ENCODE measurements at regions not wholly inside any gene's neighbourhood (a gene's known extent, or its start where the extent isn't known, plus 50 kb on each side); places are given as distances from the start of the nearest gene placed in this dataset.
"Not testable (repeated sequence)": the region's sequence is repeated elsewhere in the genome, so short reads cannot be mapped to it uniquely, and the experiment has no call there.

DNA sequence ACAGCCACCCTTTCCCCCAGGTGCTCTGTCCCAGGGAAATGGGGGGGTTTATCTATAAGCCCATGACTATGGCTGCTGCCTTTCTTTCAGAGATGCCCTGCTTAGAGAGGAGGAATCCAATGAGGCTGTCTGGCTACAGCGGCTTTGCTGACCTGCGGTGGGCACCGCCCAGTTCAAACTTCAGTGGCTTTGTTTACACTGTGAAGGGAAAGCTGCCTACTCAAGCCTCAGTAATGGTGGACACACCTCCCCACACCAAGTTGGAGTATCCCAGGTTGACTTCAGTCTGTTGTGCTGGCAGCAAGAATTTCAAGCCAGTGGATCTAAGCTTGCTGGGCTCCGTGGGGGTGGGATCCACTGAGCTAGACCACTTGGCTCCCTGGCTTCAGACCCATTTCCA is 869.2 kb downstream of the SLC6A15 start:
- DNase-seq (ENCODE audit: low read depth), result no peak

DNA sequence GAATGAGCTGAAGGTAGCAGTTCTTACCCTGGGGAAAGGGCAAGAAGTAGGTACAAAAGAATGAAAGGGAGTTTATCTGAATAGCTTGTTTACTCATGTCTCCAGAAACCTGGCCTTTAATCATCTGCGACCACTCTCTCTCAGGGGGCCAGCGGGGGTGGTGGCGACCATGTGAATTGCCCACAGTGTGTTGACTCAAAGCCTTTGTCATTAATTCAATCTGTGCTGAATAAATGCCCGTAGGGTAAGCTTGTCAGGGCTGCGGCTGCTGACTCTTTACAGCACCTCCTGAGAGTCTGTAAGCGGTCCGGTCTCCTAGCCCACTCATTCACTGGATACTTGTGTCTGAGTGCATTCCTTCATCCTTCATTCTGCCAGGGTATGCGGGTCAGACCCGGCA is 874.4 kb downstream of the SLC6A15 start:
- DNase-seq (ENCODE audit: low read depth), result no peak

DNA sequence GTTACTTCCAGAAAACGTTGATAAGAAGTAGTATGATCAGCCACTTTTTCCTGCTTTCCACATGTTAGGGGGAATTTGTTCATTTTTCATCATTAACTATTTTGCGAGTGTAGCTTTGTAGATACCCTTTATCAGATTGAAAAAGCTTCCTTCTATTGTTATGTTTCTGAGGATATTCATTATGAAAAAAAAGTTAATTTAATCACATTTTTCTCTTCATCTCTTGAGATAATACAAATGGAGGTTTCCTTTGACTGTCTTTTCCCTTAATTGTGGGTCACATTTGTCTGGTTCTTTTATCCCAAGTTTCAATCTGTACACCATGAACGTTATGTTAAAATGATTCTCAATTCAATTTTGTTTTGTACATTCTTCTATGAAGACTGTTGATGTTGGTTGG is 875.7 kb downstream of the SLC6A15 start:
- no peak for DNase-seq (ENCODE audit: low read depth)

DNA sequence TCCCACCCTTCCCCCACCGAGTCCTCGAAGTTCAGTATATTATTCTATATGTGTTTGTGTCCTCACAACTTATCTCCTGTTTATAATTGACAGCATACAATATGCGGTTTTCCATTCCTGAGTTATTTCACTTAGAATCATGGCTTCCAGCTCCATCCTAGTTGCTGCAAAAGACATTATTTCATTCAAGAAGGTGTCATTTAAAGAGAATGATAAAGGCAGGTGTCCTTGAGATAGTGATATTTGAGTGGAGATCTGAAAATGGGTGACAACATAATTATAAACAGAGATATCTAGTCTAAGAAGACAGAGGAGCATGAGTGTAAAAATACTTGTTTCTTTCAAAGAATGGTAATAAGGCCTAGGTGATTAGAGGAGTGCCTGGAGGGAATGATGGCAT is 876.8 kb downstream of the SLC6A15 start:
- DNase-seq (ENCODE audit: low read depth), result no peak

DNA sequence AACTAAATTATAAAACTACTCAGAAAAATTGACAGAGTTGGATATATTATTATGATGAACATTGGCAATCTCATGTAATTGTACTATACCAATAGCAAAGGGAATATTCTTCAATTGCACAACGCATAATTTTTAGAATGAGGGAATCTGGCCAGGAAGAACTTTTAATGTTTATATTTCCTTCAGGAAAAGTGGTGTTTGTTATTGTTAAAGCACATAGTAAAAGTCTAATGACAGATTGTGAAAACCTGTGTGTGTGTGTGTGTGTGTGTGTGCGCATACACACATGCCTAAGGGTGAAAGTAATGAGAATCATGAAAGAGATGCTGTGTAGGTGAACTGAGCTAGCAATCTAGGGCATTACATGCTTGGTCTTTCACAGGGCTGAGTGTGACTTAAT is 877.7 kb downstream of the SLC6A15 start:
- no peak for DNase-seq (ENCODE audit: low read depth)

DNA sequence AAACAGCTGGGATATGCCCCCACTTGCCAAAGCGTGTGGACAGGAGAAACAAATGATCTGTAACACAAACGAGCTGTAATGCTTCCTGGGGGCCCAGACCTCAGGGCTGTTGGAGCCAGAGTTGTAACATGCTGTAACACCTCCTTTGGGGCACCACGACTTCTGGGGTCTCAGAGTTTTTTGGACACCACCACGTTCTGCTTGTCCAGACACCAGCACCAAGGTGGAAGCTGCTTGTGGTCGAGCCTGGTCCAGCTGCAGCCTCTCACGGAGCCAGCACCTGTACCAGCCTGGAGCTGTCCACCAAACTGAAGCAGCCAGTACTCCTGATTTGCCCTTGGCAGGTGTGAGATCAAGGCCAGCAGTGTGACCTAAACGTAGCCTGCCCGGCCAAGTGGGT is 879.4 kb downstream of the SLC6A15 start:
- no peak for DNase-seq (ENCODE audit: low read depth)

DNA sequence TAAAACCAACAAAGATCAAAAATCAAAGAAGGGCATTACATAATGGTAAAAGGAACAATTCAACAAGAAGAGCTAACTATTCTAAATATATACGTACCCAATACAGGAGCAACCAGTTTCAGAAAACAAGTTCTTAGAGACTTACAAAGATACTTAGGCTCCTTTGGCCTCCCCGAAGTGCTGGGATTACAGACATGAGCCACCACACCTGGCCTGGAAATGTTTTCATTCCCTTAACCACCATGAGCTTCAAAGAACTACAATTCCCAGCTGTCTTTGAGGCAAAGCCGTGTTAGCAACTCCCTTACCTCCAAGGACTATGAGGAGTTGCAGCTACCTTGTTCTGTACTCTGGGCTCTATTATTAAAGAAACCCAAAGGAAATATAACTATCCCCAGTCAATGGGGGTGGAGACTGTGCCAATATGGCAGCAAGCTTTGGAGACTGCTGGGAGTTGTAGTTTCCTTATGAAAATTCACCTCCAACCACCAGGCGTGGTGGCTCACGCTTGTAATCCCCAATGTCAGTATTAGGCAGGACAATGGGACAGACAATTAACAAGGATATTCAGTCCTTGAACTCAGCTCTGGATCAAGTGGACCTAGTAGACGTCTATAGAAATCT is 893.9 kb downstream of the SLC6A15 start:
- DNase-seq (ENCODE audit: low read depth), result not testable (repeated sequence)

DNA sequence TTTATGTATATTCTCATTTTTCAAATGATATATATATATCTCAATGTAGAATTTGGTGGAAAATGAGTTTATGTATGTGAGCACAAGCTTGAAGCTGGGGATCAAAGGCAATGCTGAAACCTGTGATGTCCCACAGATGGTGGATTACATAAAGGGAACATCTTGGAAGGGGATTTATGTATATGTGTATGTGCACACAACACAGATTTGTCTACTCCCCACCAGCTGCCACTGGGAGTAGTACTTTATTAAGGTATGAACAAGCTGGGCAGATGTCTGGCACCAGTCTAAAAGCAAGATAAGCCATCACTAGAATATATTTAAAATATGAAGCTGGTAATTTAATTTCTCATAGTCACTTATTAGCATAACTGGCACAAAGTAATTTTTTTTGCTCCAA is 895.6 kb downstream of the SLC6A15 start:
- DNase-seq (ENCODE audit: low read depth), result no peak

DNA sequence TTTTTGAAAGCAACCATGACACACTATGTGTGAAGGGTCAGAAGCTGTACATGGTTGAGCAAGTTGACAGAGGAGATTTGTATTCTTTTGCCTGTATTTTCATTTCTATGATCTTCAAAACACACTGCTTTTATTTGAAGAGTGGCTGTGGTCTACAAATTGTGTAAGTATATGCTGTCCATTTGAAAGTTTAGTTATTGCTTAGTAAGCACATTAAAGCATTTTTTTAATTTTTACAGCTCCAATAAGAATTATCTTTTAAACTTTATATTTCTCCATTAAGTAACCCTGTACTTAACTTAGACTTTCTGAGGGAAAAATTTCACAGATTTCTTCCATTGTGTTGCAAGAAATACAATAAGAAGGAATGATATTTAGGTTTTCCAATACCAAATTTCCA is 915.2 kb downstream of the SLC6A15 start:
- no peak for DNase-seq (ENCODE audit: low read depth)

DNA sequence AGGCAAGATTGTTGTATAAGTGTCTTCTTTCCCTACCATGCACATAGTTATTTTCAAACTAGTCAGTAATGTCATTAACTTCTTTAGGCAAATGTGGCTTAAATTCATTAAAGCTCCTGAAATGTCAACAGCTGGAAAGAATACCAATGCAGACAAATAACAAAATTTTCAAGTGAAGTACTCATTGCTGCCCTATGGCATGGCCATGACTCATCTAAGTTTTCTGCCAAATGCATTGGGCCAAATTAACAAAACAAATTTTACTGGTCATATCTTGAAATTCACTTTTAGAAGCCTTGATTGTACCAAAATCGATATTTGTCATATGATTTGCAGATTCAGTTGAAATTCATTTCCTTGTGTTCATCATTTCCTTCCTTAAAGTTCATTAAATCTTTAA is 915.9 kb downstream of the SLC6A15 start:
- DNase-seq (ENCODE audit: low read depth), result no peak

DNA sequence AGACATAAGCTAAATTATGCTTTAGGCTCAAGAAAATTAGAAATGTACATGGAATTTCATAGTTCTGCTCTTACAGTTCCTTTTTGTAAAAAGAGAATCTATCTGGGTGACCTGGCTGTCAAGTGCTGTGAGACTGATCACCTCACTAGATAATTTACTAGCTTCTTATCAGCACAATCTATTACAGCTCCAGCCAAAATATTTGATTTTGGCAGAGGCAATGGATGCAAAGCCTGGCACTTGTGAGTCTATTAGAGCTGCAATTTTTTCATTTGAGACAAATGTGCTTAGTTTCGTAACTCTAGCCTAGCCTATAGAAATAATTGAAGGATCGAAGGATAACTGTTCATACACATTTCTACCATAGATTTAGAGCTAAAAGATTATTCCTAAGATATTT is 927.5 kb downstream of the SLC6A15 start:
- no peak for DNase-seq (ENCODE audit: low read depth)

DNA sequence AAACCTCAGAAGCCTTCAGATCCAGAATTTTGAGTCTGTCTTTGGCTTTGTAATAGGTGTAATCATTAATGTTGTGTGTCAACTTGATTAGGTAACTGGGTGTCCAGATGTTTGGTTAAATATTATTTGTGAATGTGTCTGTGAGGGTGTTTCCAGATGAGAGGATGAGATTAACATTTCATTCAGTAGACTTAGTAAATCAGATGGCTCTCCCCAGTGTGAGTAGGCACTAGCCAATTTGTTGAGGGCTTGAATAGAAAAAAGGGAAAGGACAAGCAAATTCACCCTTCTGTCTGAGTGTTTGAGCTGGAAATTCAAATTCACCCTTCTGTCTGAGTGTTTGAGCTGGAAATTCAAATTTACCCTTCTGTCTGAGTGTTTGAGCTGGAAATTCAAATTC is 932.2 kb downstream of the SLC6A15 start:
- no peak for DNase-seq (ENCODE audit: low read depth)

DNA sequence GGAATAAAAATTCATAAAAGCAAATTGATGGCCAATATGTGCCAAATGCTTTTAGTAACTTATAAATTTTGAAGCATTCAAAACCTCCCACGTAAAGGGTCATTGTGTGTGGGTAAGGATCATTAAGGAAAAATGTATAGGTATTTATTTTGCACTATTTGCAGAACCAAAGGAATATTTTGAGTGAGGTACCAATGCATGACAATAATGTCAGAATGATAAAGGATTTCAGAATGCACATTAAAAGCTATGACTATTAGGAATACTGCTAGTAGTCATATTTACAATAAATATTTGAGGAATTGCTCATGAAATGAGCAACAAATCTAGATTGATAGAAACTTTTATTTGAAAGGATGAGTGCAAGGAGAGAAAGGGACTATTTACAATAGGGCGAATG is 932.8 kb downstream of the SLC6A15 start:
- no peak for DNase-seq (ENCODE audit: low read depth)

DNA sequence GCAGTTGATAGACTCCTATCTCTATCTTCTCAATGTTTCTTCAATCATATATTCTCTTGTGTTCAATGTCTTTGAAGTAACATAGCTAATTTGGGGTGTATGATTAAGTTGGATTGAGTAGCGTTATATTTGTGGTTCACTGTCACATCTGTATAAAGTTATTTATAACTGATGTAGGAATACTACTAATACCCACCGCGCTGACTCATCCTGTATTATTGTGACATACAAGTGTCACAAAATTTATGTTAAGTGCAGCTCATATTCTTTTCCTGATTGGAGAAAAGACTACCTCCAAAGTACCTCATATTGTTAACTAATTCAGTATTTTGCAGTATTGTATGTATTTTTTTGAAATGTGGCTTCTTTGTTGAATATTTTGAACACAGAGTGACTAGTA is 940.8 kb downstream of the SLC6A15 start:
- DNase-seq (ENCODE audit: low read depth), result no peak

DNA sequence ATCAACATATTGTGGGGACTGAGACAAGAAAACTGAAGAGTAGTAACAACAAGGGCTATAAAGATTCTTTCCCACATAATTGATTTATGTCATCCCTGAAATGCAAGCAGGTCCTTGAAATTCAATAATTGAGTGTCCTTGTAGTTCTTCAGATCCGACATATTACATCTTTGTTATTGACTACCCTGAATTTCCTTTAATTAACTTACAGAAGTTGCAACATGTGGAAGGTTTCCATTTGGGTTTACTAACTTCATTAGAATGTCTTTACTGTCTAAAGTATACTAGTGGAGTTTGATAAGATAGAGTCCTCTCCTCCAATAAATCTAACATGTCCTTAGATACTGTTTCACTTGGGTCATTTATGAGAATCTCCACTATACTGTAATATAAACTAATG is 951.8 kb downstream of the SLC6A15 start:
- no peak for DNase-seq (ENCODE audit: low read depth)

DNA sequence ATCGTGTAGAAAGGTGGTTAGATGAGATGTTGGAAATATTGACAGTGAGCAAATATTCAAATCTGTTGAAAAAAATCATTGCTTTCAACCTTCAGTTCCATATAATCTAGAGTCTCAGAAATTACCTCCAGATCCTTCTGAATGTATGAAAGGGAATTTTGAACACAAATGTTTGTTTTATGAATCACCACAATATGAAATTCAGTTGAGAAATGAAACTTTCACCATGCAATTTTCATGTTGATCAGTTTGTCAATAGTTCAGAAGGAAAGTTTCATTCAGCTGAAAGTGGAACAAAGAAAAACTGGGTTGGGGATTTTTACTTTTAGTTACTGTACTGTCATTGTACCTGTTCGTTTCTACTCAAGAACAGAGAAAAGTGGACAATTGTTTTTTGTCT is 953.6 kb downstream of the SLC6A15 start:
- no peak for DNase-seq (ENCODE audit: low read depth)

DNA sequence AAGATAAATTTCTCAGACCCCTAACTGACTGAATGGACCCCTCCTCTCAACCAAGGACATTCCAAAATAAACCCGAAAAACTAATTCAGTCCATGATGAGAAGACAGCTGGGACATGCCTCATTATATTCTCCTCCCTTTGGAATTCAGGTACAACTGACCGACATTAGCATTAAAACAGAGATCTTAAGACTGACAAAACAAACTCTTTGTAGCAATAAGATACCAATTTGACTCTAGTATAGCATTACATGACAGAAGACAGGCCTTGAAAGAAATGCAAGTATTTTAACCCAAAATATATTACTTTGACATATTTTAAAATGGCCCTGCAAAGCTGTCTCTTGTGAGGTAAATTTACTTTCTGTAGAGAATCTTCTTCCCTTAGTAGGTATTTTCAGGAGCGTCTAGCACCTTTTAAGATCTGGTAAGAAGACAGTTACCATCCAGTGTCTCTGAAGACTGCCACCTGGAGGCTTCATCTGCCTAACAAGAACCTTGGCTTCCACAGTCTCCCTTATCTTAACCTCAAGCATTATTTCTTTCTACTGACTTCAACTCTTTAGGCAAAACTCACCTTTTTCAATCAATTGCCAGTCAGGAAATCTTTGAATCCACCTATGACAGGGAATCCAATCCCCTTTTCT is 957.5 kb downstream of the SLC6A15 start:
- no peak for DNase-seq (ENCODE audit: low read depth)

DNA sequence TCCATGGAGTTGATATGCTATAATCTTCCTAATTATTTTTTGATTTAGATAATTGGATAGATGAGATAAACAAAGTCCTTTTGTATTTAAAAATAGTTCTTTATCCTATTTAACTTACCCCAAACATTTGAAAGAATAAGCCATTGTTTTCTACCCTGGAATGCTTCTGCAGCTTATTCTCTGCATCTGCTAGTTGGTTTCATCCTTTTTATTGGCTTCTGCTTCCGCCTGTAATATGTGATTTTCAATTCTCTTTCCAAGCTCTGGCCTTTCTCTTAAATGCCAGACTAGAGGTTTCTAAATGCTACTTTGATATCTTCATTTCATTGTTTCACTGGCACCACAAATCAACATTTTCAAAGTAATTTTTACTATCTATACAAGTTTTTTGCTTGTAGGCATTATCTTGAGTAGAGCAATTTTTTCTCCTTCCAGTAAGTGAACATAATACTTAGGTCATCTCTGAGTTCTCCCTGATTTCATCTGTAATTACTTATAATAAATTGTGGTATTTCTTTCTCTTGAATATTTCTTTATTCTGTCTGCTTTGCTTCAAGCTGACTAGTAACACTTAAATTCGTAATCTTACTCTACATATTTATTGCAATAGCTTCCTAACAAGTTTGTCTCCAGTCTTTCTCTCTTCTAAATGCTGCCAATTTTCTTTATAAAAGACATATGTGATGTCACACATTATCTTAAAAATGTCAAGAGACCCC is 958.4 kb downstream of the SLC6A15 start:
- DNase-seq (ENCODE audit: low read depth), result no peak

DNA sequence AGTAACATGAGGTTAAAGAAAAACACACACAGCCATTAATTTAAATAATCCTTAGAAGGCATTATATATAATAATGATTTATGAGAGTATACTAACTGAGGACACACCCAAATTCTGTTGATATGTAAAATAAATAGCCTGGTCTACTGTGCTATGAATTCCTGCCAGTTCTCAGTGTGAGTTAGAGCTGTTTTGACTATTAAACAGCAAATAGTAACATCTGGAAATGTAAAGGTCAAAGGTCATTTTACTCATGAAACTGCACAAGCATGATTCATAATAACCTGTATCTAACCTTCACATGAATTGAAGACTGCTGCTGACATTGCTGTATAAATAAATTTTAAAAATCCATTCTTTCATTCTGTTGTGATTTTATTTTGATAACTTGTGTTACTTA is 966.7 kb downstream of the SLC6A15 start:
- no peak for DNase-seq (ENCODE audit: low read depth)

DNA sequence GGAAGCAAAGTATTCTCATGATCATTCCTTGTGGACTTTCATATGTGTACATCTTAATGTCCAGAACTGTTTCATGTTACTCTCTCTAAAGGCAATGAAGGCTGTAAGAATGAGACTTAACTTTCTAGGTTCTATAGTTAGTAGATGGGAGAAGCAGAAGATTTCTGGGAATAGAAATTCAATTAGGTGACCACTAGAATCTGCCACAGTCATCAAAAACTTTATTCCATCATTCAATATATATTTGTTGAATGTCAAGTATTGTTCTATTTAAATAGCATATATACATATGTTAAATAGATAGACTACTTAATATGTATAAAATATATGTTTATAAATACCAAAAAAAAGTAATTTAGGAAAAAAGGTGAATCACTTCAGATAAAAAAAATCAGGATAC is 972.9 kb downstream of the SLC6A15 start:
- no peak for DNase-seq (ENCODE audit: low read depth)

DNA sequence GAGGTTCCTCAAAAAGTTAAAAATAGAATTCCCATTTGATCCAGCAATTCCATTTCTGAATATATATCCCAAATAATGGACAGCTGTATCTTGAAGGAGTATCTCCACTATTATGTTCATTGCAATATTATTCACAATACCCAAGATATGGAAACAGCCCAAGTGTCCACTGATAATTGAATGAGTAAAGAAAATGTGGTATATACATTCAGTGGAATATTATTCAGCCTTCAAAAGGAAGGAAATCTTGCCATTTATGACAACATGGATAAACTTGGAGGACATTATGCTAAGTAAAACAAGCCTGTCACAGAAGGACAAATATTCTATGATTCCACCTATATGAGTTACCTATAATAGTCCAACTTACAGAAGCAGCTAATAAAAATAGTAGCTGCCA is 979.0 kb downstream of the SLC6A15 start:
- DNase-seq (ENCODE audit: low read depth), result no peak

DNA sequence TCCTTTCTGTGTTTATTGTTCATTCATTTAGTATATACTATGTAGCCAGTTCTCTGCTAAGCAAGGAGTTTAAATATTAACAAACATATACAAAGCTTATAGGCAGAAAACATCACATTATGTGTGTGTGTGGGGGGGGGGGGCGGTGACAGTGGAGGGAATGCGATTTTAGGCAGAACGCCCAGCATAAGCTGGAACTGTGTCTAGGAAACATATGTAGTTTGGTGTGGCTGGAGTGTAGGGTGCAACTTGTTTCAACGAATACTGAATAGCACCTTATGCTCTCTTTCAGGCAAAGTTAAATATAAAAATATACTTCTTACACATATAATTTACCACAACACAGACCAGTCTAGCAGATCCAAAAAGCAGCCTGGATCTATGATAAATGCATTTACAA is 980.6 kb downstream of the SLC6A15 start:
- DNase-seq (ENCODE audit: low read depth), result no peak

DNA sequence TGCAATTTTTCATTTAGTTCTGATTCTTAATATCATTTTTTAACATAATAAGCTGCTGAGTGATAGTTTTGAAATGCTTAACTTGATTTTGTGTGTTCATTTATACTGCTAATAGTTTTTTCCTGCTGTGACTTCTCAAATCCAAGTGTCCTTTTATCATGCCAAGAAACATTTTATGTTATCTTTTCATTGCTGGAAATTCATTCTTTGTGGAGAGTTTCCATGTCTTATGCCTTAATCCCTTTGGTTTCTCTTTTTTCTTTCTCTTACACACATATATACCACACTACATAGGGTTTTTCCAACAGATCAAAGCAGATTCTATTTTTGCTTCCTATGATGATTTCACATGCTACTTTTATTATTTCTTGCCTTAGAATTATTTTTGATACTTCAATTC is 981.1 kb downstream of the SLC6A15 start:
- no peak for DNase-seq (ENCODE audit: low read depth)

DNA sequence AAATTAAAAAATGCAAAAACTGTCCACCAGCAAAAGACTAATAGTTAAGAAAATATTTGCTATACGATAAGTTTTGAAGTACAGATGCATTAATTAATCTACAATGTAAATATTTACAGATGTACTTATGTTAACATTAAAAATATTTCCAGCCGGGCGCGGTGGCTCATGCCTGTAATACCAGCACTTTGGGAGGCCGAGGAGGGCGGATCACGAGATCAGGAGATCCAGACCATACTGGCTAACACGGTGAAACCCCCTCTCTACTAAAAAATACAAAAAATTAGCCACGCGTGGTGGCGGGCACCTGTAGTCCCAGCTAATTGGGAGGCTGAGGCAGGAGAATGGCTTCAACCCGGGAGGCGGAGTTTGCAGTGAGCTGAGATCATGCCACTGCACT is 982.8 kb downstream of the SLC6A15 start:
- not testable (repeated sequence) for DNase-seq (ENCODE audit: low read depth)

Data from activated T-cell treated with anti-CD3 and anti-CD28 coated beads for 48 hours (primary cell).